IPS-NIHi11 (cell line): ENCODE measurements at regions not wholly inside any gene's neighbourhood (a gene's known extent, or its start where the extent isn't known, plus 50 kb on each side); places are given as distances from the start of the nearest gene placed in this dataset.
"Not testable (repeated sequence)": the region's sequence is repeated elsewhere in the genome, so short reads cannot be mapped to it uniquely, and the experiment has no call there.

Experiments
- DNase-seq: peaks from one replicate; pipeline ENCODE4 v3.0.0; 2012; ENCODE audit warnings: mixed read lengths, low spot score

DNA sequence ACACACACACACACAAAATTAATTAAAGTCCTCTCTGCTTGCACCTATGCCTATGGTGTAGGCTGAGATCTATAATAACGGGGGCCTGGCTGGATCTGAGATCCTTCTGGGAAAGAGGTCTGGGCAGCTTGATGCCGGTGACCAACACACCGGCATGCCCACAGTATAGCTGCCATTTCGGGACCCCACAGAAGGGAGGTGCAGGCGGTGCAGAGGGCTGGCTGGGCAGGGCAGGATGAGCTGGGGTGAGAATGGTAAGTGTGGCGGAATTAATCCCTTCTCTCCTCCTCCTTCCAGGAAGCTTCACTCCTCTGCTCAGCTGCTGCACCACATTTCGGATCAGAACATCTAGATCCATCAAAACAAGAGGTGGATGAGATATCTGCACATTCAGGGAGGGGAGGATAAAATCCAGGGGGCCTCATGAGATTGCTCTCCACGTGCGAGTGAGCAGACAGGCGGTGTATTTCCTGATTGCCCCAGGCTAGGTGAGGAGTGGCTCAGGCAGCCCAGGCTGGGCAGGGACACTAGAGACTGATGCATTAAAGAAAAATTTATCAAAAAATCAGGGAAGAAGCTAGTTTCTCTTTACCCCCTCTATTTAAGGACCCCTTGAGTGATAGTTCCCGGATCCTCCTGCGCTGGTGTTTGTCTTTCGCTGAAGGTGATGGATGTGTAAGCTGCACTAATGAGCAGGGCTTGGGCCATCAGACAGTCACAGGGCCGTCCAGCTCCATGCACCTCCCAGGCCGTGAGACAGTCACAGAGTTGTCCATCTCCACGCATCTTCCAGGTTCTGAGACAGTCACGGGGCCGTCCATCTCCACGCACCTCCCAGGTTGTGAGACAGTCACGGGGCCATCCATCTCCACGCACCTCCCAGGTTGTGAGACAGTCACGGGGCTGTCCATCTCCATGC, 449.9 kb downstream of the PTPRU start:
- no peak for DNase-seq

DNA sequence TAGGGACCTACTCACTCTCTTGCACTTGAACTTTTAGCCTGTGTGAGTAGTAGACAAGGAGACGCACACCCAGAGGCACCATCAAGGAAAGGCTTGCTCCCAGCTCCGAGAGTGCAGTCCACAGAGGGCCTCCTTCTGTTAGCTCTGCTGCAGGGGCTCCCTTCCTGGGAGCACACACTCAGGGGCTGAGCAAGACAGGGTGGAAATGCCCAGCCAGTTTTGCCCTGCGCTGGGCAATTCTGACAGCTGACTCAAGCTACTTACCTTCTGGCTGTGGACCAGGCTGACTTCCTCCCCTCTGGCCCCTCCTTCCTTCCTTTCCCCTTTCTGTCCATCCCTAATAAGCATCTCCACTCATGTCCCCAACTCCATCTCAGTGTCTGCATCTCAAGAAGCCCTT, 449.1 kb downstream of the PTPRU start:
- no peak for DNase-seq

DNA sequence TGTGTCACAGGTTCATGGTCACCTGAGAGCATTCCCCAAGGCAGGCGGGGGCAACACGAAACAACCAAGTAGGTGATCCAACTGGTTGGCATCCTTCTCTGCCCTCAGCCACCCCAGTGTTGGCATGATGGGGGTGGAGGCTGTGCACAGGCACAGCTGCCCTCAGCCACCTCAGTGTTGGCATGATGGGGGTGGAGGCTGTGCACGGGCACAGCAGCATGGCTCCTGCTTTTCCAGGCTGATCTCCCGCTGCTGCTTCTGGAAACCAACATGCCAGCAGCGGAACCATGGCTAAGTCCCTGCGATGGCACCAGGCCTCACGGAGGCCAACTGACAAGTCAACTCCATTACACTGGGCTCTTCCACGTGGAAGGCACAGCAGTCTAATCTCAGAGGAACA, 447.8 kb downstream of the PTPRU start:
- no peak for DNase-seq

DNA sequence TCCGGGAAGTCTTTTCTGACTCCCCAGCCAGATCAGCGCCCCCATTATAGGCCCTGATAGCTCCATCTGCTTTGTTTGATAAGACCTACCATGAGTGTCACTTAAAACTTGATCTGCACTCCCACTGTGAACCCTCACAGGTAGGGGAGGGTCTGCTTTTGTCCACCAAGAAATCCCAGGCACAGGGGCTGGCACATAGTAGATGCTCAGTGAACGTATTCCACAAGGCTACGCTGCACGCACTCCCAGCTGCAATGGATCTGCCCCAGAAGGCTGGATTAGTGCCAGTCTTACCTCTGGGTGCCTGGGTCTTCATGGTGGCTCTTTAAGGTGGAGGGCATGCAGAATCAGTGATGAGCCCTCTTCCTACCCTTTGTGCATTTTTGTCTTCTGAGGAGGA, 447.1 kb downstream of the PTPRU start:
- DNase-seq: no peak

DNA sequence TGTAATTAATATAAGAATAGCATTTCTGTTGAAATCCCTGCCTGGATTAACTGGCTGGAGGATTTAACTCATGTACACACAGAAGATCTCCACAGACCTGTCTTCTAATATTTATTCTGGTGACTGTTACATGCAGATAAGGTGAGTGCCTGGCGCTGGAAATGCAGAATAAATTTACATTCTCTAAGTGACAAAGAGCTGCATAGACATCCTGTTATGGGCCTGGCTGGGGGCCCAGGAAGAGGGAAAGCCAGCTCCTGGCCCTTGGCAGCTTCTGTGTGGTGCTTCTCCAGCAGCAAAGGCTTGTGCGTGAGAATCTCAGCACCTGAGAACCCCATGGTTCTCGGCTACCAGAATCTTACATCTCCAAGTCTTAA, 446.6 kb downstream of the PTPRU start:
- no peak for DNase-seq

DNA sequence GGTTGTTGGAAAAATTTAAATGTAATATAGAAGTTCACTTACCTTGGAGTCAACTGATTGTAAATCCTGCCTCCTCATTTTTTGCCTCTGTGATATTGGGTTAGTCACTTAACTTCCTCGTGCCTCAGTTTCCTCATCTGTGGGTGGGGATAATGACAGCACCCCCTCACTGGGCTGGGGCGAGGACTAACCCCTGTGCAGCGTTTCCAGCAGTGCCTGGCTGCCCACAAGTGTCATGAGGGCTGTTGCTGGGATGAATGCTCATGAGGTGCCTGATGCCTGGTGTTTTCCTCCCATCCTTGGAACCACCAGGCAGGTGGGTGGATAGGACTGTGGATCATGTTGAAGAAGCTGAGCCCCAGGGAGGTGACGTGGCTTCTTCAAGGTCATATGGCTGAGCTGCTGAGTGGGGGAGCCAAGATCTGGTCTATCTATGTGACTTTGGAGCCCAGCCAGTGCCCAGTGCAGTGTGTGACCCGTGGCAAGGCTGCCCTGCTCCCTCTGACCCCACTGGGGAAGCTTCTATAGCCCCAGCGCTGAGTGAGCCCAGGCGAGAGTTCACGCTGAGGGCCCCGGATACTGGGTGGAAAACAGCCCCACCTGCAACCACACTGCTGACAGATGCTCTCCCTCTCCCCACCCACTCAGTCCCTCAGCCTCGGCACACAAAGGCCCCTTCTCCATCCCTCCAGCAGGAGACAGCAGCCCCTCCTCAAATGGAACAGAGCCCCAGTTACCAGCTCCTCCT, 446.0 kb downstream of the PTPRU start:
- no peak for DNase-seq

DNA sequence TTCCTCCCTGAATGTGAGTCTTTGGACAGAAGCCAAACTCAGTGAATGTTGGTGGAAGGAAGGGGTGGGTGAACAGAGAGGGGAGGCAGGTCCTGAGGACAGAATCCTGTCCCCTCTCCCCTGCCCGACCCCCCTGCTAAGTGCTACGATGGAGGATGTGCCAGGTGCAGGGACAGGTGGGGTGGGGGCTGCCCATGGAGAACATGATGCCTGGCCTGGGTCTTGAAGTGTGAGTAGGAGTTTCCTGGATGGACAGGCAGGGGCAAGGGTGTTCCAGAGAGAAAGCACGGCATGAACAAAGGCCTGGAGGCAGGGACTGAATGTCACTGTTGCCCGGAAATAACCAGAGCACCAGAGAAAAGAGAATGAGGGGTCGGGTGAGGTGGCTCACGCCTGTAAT, 445.1 kb downstream of the PTPRU start:
- not testable (repeated sequence) for DNase-seq

DNA sequence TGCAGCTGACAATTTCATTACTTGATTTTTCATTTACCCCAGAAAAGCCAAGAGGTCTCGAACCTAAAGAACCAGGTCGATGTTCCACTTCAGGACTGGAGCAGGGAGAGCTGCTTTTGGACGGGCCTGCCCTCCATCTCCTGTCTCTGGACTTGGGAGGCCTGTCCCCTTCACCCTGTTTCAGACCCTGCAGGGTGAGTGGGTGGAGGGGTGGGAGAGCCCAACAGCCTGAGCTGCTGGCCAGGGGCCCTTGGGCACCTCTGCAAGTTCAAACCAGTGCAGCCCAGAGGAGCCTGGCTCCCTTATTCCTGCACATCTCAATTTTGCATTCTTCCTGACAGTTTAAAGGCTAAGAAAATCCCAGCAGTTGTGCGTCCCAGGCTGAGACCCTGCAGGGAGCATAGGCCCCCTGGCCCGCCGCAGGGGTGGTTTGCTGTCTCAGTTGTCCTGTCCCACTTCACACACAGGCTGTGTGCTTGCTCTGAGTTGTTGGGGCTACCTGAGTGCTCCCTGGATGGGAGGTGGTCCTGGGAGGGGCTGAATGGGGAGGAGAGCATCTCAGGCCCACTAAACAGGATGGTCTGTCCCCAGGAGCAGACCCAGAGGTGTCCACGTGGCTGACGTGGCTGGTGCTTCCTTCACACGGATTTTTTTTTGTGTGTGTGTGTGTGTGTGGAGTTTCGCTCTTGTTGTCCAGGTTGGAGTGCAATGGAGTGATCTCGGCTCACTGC, 443.7 kb downstream of the PTPRU start:
- no peak for DNase-seq

DNA sequence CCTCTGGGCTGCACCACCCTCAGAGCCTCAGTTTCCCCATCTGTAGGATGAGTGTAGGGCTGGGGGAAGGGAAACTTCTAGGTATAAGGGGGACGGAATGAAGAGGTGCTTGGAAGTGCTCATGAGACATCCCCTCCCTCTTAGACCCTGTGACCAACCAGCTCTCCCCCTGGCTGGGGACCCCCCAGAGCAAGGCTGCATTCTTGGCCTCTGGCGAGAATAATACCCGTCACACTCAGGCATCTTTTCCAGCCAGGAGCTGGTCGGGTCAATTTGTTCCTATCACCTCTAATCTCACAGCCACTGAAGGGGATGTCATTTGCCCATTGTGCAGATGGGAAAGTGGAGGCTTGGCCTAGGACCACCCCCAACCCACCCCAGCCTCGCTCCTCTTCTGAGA, 443.0 kb downstream of the PTPRU start:
- no peak for DNase-seq

DNA sequence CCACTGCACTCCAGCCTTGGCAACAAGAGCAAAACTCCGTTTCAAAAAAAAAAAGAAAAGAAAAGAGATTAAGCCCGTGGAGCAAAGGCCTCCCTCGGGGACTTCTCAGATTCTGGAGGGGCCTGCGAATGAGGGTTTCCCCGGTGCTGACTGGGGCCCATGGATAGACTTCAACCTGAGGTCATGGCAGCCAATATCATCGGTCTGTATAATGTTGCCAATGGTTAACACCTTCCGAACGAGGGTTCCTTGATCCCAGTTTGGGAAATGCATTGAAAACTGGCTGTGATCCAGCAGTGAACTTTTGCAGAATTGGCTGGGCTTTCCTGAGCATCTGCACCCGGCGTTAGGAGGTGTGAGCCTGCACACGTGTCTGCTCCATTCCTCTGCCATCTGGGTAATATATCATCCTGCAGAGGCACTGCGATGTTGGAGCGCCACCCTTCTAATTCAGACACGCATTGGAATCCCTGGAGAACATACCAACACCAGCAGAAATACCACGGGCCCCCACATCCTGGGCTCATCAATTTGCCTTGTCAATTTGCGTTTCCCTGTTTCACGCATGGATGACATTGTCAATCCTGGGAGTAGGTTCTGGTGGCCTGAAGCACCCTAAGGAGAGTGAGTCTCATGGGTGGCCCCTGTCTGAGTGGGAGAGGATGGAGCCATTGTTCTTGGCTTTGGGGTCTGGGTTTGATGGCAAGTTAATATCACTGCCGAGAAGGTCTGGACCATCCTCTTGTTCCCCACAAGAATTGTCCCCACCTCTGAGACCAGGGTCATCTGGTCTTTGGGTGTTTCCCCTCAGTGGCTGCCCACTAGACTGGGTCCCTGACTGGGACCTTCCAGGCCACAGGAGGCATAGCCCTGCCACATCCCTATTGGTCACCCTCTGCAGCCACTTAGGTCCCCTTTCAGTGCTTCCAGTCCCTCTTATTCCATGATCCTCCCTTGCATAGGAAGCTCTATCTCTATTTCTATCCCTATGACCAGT, 441.0 kb downstream of the PTPRU start:
- DNase-seq: no peak

DNA sequence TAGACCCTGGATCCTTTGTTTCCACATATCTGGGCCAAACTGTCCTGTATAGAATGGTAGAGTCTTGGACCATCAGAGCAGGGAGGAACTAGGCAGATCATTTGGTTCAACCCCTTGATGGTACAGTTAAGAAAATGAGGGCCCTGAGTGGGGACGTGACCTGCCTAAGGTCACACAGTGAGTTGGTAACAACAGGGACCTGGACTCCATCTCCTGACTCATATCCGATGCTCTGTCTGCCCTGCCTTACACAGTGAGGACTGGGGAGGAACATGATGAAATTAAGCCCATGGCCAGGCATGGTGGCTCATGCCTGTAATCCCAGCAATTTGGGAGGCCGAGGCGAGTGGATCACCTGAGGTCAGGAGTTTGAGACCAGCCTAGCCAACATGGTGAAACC, 440.2 kb downstream of the PTPRU start:
- no peak for DNase-seq

DNA sequence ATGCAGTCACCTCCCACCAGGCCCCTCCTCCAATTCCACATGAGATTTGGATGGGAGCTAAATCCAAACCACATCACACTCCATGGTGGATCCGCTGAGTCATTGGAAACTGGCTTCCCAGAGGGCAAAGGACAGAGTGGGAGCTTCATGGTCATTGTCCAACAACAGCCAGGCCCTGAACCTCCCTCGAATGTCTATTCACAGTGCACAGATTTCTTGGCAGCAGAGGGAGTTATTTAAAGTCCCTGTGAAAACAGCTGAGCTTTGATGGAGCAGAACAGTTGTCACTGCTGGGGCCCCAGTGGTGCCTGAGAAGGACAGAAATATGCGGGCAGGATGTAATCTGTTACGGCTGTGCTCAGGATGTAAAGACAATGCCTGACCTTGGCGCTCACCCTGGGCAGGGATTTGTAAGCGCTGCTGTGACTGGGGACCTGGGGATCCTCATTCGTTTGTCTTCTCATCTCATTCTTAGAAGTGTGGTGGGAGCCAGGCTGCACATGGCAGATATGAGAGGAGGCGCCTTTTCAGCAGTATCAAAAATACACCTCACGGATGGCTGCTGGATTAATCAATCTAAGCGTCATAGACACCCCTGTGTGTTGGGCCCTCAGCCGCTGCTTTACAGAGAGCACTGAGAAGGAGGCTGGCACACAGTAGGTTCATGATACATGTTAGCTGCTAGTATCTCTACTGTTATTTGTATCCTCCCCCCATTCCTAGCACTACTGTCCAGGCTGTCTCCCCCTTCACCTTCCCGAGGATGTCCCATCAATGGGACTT, 439.4 kb downstream of the PTPRU start:
- no peak for DNase-seq

DNA sequence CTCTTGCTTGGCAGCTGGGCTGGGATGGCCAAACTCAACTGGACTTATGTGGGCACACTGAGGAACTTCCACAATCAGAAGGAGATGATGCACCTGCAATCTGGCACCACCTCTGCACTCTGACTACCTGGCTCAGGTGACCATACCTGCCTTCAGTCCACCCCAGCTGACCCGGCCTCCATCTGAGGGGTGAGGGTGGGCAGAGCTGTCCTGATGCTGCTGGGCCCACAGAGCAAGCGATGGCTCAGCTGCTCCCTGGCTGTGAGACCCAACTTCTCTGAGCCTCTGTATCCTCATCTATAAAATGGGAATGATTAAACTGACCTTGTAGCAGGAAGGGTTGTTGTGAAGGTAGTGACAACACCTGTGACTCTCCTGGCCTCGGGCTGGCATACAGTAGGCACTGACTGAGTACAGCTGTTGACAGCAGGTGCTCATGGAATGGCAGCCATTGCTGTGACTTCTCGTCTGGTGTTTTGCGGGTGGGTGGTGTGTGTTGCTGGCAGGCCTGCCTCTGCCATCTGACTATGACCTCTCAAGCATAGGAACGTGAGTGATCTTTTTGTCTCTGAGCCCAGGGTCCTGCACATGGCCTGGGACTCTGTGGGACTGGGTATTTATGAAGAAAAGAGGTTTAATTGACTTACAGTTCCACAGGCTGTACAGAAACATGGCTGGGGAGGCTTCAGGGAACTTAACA, 438.5 kb downstream of the PTPRU start:
- no peak for DNase-seq

DNA sequence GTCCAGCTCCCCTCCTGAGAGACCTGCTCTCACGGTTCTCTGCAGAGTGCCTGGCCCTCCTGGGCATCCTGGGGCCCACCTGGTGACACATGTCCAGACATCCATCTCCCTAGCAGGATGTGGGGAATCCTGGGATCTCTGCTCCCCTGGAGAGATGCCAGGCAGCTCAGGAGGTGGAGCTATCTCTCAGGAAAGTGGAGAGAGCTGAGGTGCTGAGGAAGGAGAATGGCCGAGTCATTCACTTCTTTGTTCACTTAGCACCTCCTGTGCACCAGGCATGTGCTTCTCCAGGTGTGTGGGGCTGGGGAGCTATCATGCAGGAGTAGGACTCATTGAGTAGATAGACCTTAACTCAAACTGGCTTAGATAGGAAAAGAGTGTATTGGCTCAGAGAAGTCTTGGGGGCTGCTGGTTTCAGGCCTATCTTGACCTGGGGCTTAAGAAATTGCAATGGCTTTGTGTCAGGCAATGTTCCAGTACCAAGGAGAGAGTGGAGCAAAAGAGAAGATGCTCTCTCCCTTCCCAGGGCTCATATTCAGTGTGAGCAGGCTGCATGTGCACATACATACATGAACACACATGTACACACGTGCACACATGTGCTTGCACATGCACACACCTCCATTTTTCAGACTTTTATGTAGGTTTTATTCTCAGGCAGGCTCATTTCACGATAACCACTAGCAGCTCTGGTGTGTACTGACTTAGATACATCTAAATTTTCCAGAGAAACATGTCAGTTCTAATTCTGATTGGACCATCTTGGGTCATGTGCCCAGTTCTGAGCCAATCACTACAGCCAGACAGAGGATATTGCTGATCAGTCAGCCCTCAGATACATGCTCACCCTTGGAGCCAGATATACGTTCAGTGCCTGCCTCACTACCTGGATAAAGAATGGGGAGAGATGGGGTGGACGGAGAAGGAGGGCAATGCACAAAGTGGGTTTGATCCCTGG, 437.6 kb downstream of the PTPRU start:
- no peak for DNase-seq

DNA sequence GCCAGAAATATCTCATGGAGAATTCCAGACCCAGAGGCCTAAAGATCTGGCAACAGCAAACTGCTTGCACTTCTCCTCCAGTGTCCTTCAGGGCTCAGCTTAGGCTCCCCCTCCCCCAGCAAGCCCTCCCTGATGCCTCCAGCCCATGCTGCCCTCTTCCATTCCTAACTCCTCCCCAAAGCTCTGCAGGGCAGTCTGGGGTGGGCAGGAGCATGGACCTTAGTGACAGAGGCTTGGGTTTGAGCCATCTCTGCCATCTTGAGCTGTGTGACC, 436.8 kb downstream of the PTPRU start:
- no peak for DNase-seq

DNA sequence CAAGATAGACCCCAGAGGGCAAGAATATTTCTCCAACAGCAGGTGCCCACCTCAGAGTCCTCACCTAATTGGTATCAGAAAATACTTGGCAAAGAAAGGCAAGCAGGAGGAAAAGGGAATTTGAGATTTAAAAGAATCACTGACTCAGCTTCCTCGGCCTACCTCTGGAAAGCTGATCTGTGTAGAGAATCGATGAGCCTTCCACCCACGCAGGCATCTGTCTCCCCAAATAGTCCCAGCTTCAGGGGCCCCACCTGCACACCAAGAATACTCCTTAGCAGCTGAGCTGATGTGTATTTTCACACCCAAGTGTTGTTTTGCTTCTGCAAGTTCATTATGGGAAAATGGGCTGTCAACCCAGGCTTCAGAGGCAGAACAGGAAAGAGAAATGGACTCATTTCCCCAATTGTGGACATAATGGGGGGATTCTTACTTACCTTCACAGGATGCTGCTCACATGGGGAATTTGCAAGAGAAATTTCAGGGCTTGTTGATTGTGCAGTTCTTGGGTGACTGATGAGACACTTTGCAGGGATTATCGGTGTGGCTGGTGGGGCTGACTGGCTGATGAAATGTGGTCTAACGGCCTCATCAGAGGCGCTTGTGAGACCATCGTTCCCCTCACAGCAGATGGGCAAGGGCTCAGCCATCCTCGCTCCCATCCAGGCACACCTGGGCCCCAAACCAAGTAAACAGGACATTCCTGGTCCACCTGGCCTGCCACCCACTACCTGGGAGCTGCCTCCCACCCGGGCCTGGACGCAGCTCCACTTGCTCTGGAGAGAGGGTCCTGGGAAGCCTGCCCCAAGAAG, 436.3 kb downstream of the PTPRU start:
- DNase-seq: no peak

DNA sequence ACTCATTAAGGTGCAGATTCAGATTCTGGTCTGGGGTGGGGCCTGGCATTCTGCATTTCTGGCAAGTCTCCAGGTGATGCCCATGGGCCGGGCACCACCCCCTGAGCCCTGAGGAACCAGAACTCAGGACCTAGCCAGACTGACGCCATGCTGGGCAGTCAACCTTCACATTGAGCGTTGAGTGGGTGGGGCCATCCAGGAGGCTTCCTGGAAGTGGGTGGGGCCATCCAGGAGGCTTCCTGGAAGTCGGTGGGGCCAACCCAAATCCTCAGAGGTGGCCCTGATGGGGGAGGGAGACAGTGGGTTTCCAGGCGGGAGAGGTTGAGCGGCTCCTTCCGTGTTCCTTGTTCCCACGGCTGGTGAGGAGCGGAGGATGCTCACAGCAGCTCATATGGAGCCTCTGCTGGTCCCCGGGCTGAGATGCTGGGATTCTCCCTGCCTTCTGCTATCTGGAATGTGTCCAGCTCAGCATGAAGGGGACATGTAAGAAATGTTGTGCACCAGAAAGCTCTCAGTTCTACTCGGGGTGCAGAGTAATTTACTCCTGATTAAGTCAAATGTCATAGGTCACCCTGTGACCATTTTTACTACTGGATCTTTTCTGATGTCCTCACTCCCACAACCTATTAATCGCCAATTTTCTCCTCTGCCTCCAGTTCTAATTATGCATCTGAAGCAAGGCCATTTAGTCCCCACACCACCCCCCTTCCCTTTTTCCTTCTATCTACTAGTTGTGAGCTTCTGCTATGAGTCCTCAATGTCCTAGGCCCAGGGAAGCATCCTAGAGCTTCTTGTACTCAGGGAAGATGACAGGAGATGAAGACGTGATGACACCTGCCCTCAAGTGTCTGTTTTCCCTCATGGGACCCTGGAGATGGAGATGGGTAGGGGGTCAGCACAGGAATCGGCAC, 435.4 kb downstream of the PTPRU start:
- DNase-seq: no peak
